Vagina (tissue), 2 donors: ENCODE measurements at regions not wholly inside any gene's neighbourhood (a gene's known extent, or its start where the extent isn't known, plus 50 kb on each side); places are given as distances from the start of the nearest gene placed in this dataset.

Experiments
- POLR2AphosphoS5 ChIP-seq, 2 donors: sonication (generic); formaldehyde crosslinking; IDR thresholded peaks; one replicate each; pipeline ENCODE4 v1.9.0; 2017; ENCODE audit warnings: antibody characterized with exemption in 2 of 2, mild to moderate bottlenecking in 2 of 2, low read depth in 1 of 2; ENCODE audit not compliant: insufficient read depth in 1 of 2
- TF ChIP-seq, protein P1 (sequence below), 3 experiments: fragments of 450-650 bp in 2 of 3; fragments of 200-600 bp in 1 of 3; sonication (generic) in 1 of 3; IDR thresholded peaks; one replicate each; pipeline ENCODE4 v1.5.1; 2017 to 2019; ENCODE audit warnings: antibody characterized with exemption in 3 of 3, mild to moderate bottlenecking in 2 of 3, moderate library complexity in 2 of 3

GRCh38 chr16:59601452-59601851 is 867.3 kb upstream of the GOT2 start:
- no peak for TF ChIP-seq POLR2AphosphoS5 (IDR thresholded peaks at IDR 0.05; ENCODE audit: insufficient read depth in 1 of 2, low read depth in 1 of 2)
- TF ChIP-seq, protein P1, sequence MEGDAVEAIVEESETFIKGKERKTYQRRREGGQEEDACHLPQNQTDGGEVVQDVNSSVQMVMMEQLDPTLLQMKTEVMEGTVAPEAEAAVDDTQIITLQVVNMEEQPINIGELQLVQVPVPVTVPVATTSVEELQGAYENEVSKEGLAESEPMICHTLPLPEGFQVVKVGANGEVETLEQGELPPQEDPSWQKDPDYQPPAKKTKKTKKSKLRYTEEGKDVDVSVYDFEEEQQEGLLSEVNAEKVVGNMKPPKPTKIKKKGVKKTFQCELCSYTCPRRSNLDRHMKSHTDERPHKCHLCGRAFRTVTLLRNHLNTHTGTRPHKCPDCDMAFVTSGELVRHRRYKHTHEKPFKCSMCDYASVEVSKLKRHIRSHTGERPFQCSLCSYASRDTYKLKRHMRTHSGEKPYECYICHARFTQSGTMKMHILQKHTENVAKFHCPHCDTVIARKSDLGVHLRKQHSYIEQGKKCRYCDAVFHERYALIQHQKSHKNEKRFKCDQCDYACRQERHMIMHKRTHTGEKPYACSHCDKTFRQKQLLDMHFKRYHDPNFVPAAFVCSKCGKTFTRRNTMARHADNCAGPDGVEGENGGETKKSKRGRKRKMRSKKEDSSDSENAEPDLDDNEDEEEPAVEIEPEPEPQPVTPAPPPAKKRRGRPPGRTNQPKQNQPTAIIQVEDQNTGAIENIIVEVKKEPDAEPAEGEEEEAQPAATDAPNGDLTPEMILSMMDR (IDR thresholded peaks at IDR 0.05), result no peak
